HEK293 (cell line): ENCODE measurements at regions not wholly inside any gene's neighbourhood (a gene's known extent, or its start where the extent isn't known, plus 50 kb on each side); places are given as distances from the start of the nearest gene placed in this dataset.

Source experiments
- ZNF404 ChIP-seq: fragments of 450-650 bp; formaldehyde crosslinking; IDR thresholded peaks from 2 replicates; pipeline ENCODE4 v1.5.1; 2017; ENCODE audit warnings: missing biosample characterization, missing genetic modification characterization
- ZNF596 ChIP-seq: fragments of 450-650 bp; IDR thresholded peaks from 2 replicates; pipeline ENCODE4 v1.5.0; 2018; ENCODE audit warnings: missing biosample characterization, mild to moderate bottlenecking, missing genetic modification characterization, moderate library complexity
- ZNF707 ChIP-seq: fragments of 450-650 bp; formaldehyde crosslinking; IDR thresholded peaks from 2 replicates; pipeline ENCODE4 v1.5.1; 2016; ENCODE audit warnings: missing biosample characterization, missing genetic modification characterization
- ZSCAN30 ChIP-seq: fragments of 450-650 bp; IDR thresholded peaks from 2 replicates; pipeline ENCODE4 v1.5.1; 2018; ENCODE audit warnings: missing biosample characterization, mild to moderate bottlenecking, missing genetic modification characterization, moderate library complexity
- TF ChIP-seq, protein P1 (sequence below): fragments of 450-650 bp; formaldehyde crosslinking; IDR thresholded peaks from 2 replicates; pipeline ENCODE4 v1.5.1; 2016; ENCODE audit warnings: missing biosample characterization, missing genetic modification characterization
- TF ChIP-seq, protein P2 (sequence below): fragments of 450-650 bp; formaldehyde crosslinking; IDR thresholded peaks from 2 replicates; pipeline ENCODE4 v1.5.1; 2016; ENCODE audit warnings: missing biosample characterization, missing genetic modification characterization

DNA sequence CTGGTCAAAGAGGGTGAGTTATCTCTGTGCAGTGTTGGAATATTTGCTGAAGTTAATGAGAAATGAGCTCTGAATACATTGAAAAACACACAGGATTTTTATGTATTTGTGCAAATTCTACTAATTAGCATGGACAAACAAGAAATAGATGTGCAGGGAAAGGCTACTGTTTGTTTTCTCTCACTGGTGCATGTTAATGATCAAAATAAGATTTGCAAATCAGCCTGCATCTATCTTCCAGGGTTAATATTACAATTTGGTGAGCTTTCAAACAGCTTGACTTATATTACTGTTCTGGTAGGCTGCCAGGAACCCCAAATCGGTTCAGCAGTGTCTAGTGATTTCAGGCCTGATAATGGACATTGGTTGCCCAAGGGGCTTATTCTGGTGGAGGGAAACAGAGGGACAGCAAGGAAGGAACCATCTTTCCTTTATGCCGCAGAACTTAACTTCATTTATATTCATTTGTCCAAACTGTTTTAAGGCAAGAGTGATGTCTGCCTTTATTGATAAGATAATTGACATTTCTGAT is 93.8 kb upstream of the REG3A start:
- TF ChIP-seq ZNF404 (tag by site-specific recombination) (no peak), ZSCAN30 (tag by site-specific recombination) (no peak), ZNF707 (tag by site-specific recombination) (no peak), ZNF596 (tag by site-specific recombination) (no peak)
- TF ChIP-seq, protein P1, sequence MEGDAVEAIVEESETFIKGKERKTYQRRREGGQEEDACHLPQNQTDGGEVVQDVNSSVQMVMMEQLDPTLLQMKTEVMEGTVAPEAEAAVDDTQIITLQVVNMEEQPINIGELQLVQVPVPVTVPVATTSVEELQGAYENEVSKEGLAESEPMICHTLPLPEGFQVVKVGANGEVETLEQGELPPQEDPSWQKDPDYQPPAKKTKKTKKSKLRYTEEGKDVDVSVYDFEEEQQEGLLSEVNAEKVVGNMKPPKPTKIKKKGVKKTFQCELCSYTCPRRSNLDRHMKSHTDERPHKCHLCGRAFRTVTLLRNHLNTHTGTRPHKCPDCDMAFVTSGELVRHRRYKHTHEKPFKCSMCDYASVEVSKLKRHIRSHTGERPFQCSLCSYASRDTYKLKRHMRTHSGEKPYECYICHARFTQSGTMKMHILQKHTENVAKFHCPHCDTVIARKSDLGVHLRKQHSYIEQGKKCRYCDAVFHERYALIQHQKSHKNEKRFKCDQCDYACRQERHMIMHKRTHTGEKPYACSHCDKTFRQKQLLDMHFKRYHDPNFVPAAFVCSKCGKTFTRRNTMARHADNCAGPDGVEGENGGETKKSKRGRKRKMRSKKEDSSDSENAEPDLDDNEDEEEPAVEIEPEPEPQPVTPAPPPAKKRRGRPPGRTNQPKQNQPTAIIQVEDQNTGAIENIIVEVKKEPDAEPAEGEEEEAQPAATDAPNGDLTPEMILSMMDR (tag by site-specific recombination), result no peak
- TF ChIP-seq, protein P2, sequence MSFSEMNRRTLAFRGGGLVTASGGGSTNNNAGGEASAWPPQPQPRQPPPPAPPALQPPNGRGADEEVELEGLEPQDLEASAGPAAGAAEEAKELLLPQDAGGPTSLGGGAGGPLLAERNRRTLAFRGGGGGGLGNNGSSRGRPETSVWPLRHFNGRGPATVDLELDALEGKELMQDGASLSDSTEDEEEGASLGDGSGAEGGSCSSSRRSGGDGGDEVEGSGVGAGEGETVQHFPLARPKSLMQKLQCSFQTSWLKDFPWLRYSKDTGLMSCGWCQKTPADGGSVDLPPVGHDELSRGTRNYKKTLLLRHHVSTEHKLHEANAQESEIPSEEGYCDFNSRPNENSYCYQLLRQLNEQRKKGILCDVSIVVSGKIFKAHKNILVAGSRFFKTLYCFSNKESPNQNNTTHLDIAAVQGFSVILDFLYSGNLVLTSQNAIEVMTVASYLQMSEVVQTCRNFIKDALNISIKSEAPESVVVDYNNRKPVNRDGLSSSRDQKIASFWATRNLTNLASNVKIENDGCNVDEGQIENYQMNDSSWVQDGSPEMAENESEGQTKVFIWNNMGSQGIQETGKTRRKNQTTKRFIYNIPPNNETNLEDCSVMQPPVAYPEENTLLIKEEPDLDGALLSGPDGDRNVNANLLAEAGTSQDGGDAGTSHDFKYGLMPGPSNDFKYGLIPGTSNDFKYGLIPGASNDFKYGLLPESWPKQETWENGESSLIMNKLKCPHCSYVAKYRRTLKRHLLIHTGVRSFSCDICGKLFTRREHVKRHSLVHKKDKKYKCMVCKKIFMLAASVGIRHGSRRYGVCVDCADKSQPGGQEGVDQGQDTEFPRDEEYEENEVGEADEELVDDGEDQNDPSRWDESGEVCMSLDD (tag by site-specific recombination), result no peak
